Ishikawa (cell line): ENCODE measurements at regions not wholly inside any gene's neighbourhood (a gene's known extent, or its start where the extent isn't known, plus 50 kb on each side); places are given as distances from the start of the nearest gene placed in this dataset.

ENCODE experiments used
- CEBPB ChIP-seq: IDR thresholded peaks from 2 replicates; pipeline ENCODE4 v1.6.1; 2012
- CREB1 ChIP-seq: IDR thresholded peaks from 2 replicates; pipeline ENCODE4 v1.6.1; 2012; ENCODE audit warnings: low read depth
- EGR1 ChIP-seq: IDR thresholded peaks from 2 replicates; pipeline ENCODE4 v1.6.1; 2012
- EP300 ChIP-seq: IDR thresholded peaks from 2 replicates; pipeline ENCODE4 v1.6.1; 2012; ENCODE audit warnings: borderline replicate concordance
- FOXM1 ChIP-seq: IDR thresholded peaks from 2 replicates; pipeline ENCODE4 v1.6.1; 2012; ENCODE audit warnings: low read depth, borderline replicate concordance
- MAX ChIP-seq: IDR thresholded peaks from 2 replicates; pipeline ENCODE4 v1.6.1; 2012
- NFIC ChIP-seq: IDR thresholded peaks from 2 replicates; pipeline ENCODE4 v1.6.1; 2012
- RAD21 ChIP-seq: IDR thresholded peaks from 2 replicates; pipeline ENCODE4 v1.6.1; 2012; ENCODE audit warnings: low read depth
- TAF1 ChIP-seq: IDR thresholded peaks from 2 replicates; pipeline ENCODE4 v1.6.1; 2012; ENCODE audit warnings: low read depth, mild to moderate bottlenecking
- TCF12 ChIP-seq: IDR thresholded peaks from 2 replicates; pipeline ENCODE4 v1.6.1; 2012; ENCODE audit warnings: low read depth
- TEAD4 ChIP-seq: IDR thresholded peaks from 2 replicates; pipeline ENCODE4 v1.6.1; 2012
- YY1 ChIP-seq: IDR thresholded peaks from 2 replicates; pipeline ENCODE4 v1.6.1; 2012; ENCODE audit warnings: low read depth
- ZBTB7A ChIP-seq: IDR thresholded peaks from 2 replicates; pipeline ENCODE4 v1.6.1; 2012; ENCODE audit warnings: low read depth
- TF ChIP-seq, protein P1 (sequence below): IDR thresholded peaks from 2 replicates; pipeline ENCODE4 v1.6.1; 2012
- TF ChIP-seq, protein P2 (sequence below): IDR thresholded peaks from 2 replicates; pipeline ENCODE4 v1.6.1; 2012; ENCODE audit warnings: low read depth, mild to moderate bottlenecking

GRCh38 chr13:50082426-50083281, 67.4 kb downstream of the KCNRG start:
- TF ChIP-seq CEBPB (peak; percentile 78), YY1 (no peak), TCF12 (no peak), EP300 (no peak), MAX (no peak; the same call in 1 of the 2 replicates), TEAD4 (no peak), EGR1 (no peak)
- TF ChIP-seq, protein P1, sequence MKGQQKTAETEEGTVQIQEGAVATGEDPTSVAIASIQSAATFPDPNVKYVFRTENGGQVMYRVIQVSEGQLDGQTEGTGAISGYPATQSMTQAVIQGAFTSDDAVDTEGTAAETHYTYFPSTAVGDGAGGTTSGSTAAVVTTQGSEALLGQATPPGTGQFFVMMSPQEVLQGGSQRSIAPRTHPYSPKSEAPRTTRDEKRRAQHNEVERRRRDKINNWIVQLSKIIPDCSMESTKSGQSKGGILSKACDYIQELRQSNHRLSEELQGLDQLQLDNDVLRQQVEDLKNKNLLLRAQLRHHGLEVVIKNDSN, result no peak

DNA sequence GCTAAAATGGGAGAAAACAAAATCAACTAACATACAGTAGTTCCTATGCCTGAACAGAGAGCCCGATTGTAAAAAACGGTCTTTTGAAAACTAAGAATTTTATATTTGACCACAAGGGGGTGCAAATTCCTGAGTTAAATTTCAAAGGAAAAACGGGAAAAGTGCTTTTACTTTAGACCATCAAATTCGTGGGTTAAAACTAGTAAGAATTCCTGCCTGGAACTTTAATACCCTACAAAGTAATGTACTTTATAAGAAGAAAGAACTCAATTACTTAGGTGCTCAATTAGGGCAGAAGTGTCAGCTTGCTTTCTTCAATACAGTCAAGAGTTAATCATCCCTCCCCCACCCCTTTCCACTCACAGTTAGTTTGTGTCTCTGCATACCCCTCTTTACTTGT, 69.8 kb downstream of the KCNRG start:
- TF ChIP-seq EP300, result no peak
- TF ChIP-seq RAD21, result peak; percentile 38; the same call in 1 of the 2 replicates

DNA sequence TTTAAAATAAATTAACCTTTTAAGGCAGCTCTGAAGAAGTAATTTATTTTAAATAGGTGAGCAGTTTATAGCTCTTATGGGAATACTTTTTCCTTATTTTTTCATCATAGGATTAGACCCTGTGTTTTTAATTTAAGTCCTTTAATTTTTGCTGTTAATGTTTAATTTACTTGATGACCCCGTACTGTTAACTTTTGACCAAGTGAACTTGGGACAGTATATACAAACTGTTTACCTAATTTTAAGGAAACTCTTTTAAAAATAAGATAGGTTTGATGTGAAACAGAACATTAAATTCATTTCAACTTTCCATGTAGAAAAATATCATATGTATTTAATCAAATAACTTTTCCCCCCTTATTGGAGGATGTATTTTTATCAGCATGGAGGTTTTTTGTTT, 74.4 kb downstream of the KCNRG start:
- TF ChIP-seq EP300 (no peak), ZBTB7A (no peak), MAX (no peak), FOXM1 (no peak)
- TF ChIP-seq, protein P2, sequence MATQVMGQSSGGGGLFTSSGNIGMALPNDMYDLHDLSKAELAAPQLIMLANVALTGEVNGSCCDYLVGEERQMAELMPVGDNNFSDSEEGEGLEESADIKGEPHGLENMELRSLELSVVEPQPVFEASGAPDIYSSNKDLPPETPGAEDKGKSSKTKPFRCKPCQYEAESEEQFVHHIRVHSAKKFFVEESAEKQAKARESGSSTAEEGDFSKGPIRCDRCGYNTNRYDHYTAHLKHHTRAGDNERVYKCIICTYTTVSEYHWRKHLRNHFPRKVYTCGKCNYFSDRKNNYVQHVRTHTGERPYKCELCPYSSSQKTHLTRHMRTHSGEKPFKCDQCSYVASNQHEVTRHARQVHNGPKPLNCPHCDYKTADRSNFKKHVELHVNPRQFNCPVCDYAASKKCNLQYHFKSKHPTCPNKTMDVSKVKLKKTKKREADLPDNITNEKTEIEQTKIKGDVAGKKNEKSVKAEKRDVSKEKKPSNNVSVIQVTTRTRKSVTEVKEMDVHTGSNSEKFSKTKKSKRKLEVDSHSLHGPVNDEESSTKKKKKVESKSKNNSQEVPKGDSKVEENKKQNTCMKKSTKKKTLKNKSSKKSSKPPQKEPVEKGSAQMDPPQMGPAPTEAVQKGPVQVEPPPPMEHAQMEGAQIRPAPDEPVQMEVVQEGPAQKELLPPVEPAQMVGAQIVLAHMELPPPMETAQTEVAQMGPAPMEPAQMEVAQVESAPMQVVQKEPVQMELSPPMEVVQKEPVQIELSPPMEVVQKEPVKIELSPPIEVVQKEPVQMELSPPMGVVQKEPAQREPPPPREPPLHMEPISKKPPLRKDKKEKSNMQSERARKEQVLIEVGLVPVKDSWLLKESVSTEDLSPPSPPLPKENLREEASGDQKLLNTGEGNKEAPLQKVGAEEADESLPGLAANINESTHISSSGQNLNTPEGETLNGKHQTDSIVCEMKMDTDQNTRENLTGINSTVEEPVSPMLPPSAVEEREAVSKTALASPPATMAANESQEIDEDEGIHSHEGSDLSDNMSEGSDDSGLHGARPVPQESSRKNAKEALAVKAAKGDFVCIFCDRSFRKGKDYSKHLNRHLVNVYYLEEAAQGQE, result no peak

DNA sequence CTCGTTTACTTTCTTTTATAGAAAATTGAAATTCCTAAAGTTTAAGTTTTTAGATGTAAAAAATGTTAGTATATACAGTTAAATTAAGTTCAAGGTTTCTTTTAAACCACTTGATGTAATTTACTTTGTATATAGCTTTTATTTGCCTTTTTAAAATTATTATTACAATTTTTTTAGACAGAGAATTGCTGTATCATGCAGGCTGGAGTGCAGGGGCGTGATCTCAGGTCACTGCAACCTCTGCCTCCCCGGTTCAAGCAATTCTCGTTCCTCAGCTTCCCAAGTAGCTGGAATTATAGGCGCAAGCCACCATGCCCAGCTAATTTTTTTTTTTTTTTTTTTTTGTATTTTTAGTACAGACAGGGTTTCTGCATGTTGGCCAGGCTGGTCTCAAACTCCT, 75.0 kb downstream of the KCNRG start:
- TF ChIP-seq CREB1 (no peak), FOXM1 (no peak), ZBTB7A (no peak), TEAD4 (no peak), CEBPB (no peak), RAD21 (no peak), YY1 (no peak), EGR1 (no peak), MAX (no peak), NFIC (no peak)
- TF ChIP-seq, protein P2, result no peak

DNA sequence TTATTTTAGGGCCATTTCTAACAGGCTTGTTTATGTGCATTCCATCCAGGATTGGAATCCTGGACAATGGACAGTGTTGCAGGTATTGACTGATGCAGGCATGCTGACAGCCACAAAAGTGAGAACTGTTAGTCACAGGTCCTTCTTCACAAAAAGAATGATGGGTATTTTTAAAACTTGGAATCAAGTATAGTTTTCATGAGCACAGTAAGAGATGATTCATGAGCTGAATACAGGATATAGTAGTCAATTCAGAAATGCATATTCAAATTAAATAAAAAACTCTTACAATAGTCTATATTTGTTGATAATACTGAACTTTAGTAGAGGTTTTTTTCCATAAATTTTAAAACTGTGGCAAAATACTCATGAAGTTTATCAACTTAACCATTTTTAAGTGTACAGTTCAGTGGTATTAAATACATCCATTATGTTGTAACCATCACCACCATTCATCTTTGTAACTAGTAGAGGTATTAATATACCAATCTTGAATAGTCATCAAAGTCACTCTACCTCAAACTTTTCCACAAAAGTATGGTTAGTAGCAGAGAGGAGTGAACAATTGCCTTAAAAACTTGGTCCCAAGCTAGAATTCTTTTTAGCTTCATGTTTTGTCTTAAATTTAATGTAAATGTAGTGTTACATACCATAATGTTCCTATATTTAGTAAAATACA, 79.5 kb downstream of the KCNRG start:
- TF ChIP-seq NFIC (no peak), TAF1 (no peak), MAX (no peak), EP300 (no peak), FOXM1 (no peak), TEAD4 (no peak), TCF12 (no peak), CEBPB (no peak), CREB1 (no peak), RAD21 (no peak)
- TF ChIP-seq, protein P1, result no peak

DNA sequence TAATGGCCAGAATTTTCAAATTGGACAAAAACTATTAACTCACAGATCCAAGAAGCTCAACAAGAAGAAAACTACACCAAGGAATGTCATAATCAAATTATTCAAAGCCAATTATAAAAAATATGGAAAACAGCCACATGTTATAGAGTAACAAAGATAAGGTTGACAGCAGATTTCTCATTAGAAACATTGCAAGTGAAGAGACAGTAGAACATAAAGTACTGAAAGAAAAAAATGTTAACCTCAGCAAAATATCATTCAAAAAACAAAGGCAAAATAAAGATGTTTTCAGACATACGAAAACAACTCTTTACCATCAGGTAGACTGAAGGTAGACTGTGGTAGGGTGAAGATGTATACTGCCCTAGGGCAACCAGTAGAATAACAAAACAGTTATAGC, 83.4 kb downstream of the KCNRG start:
- TF ChIP-seq TEAD4, result no peak
- no peak for TF ChIP-seq EP300
- no peak for TF ChIP-seq TAF1
